ENCODE measurements at regions not wholly inside any gene's neighbourhood (a gene's known extent, or its start where the extent isn't known, plus 50 kb on each side); places are given as distances from the start of the nearest gene placed in this dataset.

GRCh38 chr9:10729213-10729612 is 116.4 kb upstream of the PTPRD start:
- Mint-ChIP-seq H3K27me3 (ENCODE audit: low read depth) (no peaks in the 10 kb centered on the region), H3K4me1 (ENCODE audit: low read depth) (no peaks in the 10 kb centered on the region), H3K4me3 (no peak overlapping the region), H3K27ac (no peak overlapping the region), H3K36me3 (ENCODE audit: insufficient read depth in 2 of 2) (no peaks in the 10 kb centered on the region), H3K9me3 (no peaks in the 10 kb centered on the region)
- DNase-seq (no peak), ATAC-seq (replicated peaks in 1 of 2) (no peak)

DNA sequence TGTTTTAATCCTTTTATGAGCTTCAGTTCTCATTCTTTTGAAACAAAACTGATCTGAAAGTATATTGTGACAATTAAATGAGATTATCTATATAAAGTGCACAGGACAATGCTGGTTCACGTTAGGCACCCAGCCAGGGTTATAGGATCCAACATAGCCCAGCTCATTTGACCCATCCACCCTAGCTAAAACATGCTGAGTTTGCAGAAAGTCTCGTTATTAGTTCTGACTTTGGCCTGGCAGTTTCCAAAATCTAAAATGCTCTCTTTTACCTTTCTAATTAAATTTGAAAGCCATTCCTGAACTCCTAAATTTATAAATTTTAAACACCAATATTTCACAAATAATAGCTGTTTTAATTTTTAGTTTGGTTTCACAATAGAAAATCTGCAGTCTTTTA is 131.9 kb upstream of the PTPRD start:
- H3K27me3 Mint-ChIP-seq (ENCODE audit: low read depth) = no peaks in the 10 kb centered on the region
- no peak for ATAC-seq (replicated peaks in 1 of 2)
- H3K9me3 Mint-ChIP-seq = peaks cover 8 to 9% of the 10 kb centered on the region in 2 donors
- no peak overlapping the region for H3K4me3 Mint-ChIP-seq
- H3K4me1 Mint-ChIP-seq (ENCODE audit: low read depth) = no peaks in the 10 kb centered on the region
- no peak for DNase-seq
- H3K36me3 Mint-ChIP-seq (ENCODE audit: insufficient read depth in 2 of 2) = no peaks in the 10 kb centered on the region
- H3K27ac Mint-ChIP-seq = no peak overlapping the region

DNA sequence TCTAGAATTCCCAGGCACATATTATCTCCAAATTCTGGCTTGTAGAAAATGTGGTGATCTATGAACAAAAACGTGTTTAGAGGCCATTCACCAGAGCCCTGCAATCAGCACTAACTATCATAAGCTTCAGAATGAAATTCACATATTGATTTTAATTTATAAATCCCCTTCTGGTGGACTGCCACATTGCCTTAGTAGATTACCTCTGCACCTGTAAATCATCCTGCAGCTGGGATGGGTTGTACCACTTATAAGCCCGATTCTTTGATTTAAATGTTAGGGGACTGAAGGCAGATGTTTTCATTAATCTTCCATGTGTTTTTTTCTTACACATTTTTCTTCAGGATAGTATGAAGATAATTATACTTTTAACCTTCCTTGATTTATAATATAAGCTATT is 140.7 kb upstream of the PTPRD start:
- no peaks in the 10 kb centered on the region for H3K4me1 Mint-ChIP-seq (ENCODE audit: low read depth)
- no peak for ATAC-seq (replicated peaks in 1 of 2)
- no peaks in the 10 kb centered on the region for H3K36me3 Mint-ChIP-seq (ENCODE audit: insufficient read depth in 2 of 2)
- peaks cover 3% of the 10 kb centered on the region in 2 donors for H3K9me3 Mint-ChIP-seq
- no peak overlapping the region for H3K4me3 Mint-ChIP-seq
- no peaks in the 10 kb centered on the region for H3K27me3 Mint-ChIP-seq (ENCODE audit: low read depth)
- no peak for DNase-seq
- no peak overlapping the region for H3K27ac Mint-ChIP-seq

- ATAC-seq (replicated peaks in 1 of 2) = no peak
- Mint-ChIP-seq H3K36me3 (ENCODE audit: insufficient read depth in 2 of 2) (no peaks in the 10 kb centered on the region), H3K9me3 (peaks cover 12 to 13% of the 10 kb centered on the region in 2 donors), H3K4me1 (ENCODE audit: low read depth) (no peaks in the 10 kb centered on the region), H3K27me3 (ENCODE audit: low read depth) (no peaks in the 10 kb centered on the region), H3K4me3 (no peak overlapping the region), H3K27ac (no peak overlapping the region)
- no peak for DNase-seq
These were observed 151.7 kb upstream of the PTPRD start for GRCh38 chr9:10764481-10764880.

DNA sequence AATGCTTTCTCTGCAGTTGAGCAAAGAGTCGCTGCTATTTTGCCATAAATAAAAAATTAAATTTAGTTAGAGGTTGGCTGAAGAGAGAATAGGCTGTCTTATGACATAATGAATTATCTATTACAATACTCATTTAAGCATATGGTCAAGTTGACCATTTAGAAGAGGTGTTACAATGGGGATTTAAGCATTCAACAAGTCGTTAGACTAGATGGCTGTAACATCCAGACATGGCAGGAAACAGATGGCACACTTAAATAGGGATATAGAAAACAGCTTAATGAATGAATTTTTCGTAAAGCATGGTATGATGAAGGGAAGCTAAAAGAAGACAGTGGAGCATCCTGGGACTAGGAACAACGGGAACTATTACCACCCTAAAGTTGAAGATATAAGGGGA is 160.3 kb upstream of the PTPRD start:
- H3K9me3 Mint-ChIP-seq = peaks cover 8 to 10% of the 10 kb centered on the region in 2 donors
- no peaks in the 10 kb centered on the region for H3K36me3 Mint-ChIP-seq (ENCODE audit: insufficient read depth in 2 of 2)
- DNase-seq (no peak), ATAC-seq (replicated peaks in 1 of 2) (no peak)
- no peak overlapping the region for H3K4me3 Mint-ChIP-seq
- no peaks in the 10 kb centered on the region for H3K4me1 Mint-ChIP-seq (ENCODE audit: low read depth)
- H3K27ac Mint-ChIP-seq = no peak overlapping the region
- H3K27me3 Mint-ChIP-seq (ENCODE audit: low read depth) = no peaks in the 10 kb centered on the region

DNA sequence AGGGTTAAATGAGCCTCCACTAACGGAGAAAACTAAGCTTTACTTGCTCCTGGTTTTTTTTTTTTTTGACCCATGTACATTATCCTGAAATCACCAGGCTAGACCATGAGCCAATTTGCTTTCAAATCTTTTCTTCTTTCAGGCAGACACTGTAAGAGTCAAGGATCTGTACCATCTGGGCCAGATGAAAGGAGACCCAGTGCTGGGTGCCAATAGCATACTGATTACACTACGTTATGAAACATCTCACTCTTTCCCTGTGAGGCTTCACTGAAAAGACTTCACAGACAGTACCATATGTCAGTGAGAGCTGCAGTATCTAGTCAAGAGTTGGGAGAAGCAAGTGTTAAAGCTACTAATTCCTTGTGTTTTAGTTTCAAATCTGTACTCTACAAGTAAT is 161.2 kb upstream of the PTPRD start:
- H3K36me3 Mint-ChIP-seq (ENCODE audit: insufficient read depth in 2 of 2) = no peaks in the 10 kb centered on the region
- DNase-seq = no peak
- no peak overlapping the region for H3K27ac Mint-ChIP-seq
- no peaks in the 10 kb centered on the region for H3K27me3 Mint-ChIP-seq (ENCODE audit: low read depth)
- no peak overlapping the region for H3K4me3 Mint-ChIP-seq
- H3K4me1 Mint-ChIP-seq (ENCODE audit: low read depth) = no peaks in the 10 kb centered on the region
- H3K9me3 Mint-ChIP-seq = peaks cover 7 to 8% of the 10 kb centered on the region in 2 donors
- ATAC-seq (replicated peaks in 1 of 2) = no peak

DNA sequence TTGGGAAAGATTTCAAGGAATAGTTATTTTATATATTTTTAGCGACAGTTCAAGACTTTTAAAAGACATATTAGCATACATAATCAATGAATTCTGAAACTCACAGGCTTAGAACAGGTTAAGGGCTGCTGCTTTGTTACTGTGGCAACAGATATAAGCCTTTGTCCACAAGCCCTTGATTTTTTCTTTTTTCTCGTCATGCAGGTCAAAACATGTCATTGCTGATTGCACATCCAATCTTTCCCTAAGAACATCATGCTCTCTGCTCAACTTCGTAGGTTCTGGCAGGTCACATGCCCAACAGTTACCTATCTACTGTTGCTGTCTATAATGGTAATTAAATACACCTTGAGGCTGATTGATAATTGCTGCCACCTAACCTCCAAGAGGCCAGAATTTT is 172.5 kb upstream of the PTPRD start:
- H3K4me1 Mint-ChIP-seq (ENCODE audit: low read depth) = no peaks in the 10 kb centered on the region
- peaks cover 8 to 9% of the 10 kb centered on the region in 2 donors for H3K9me3 Mint-ChIP-seq
- no peaks in the 10 kb centered on the region for H3K27me3 Mint-ChIP-seq (ENCODE audit: low read depth)
- no peak for ATAC-seq (replicated peaks in 1 of 2)
- no peak for DNase-seq
- H3K36me3 Mint-ChIP-seq (ENCODE audit: insufficient read depth in 2 of 2) = peaks cover 0 to 1% of the 10 kb centered on the region in 2 donors
- H3K4me3 Mint-ChIP-seq = no peak overlapping the region
- no peak overlapping the region for H3K27ac Mint-ChIP-seq

GRCh38 chr9:10793306-10793705 is 180.5 kb upstream of the PTPRD start:
- no peak for ATAC-seq (replicated peaks in 1 of 2)
- Mint-ChIP-seq H3K4me3 (no peak overlapping the region), H3K4me1 (ENCODE audit: low read depth) (no peaks in the 10 kb centered on the region), H3K9me3 (peaks cover 5 to 12% of the 10 kb centered on the region in 2 donors), H3K36me3 (ENCODE audit: insufficient read depth in 2 of 2) (peaks cover 0 to 3% of the 10 kb centered on the region in 2 donors), H3K27ac (no peak overlapping the region), H3K27me3 (ENCODE audit: low read depth) (no peaks in the 10 kb centered on the region)
- no peak for DNase-seq

GRCh38 chr9:10804486-10804885 is 191.7 kb upstream of the PTPRD start:
- ATAC-seq (replicated peaks in 1 of 2) (no peak), DNase-seq (no peak)
- H3K36me3 Mint-ChIP-seq (ENCODE audit: insufficient read depth in 2 of 2) = peaks cover 0 to 5% of the 10 kb centered on the region in 2 donors
- peaks cover 10 to 15% of the 10 kb centered on the region in 2 donors for H3K9me3 Mint-ChIP-seq
- H3K27ac Mint-ChIP-seq = no peak overlapping the region
- no peaks in the 10 kb centered on the region for H3K27me3 Mint-ChIP-seq (ENCODE audit: low read depth)
- no peaks in the 10 kb centered on the region for H3K4me1 Mint-ChIP-seq (ENCODE audit: low read depth)
- no peak overlapping the region for H3K4me3 Mint-ChIP-seq

GRCh38 chr9:10806868-10807267 is 194.1 kb upstream of the PTPRD start:
- Mint-ChIP-seq H3K27ac (no peak overlapping the region), H3K4me1 (ENCODE audit: low read depth) (no peaks in the 10 kb centered on the region), H3K9me3 (peaks cover 9 to 13% of the 10 kb centered on the region in 2 donors), H3K27me3 (ENCODE audit: low read depth) (no peaks in the 10 kb centered on the region), H3K4me3 (no peak overlapping the region), H3K36me3 (ENCODE audit: insufficient read depth in 2 of 2) (peaks cover 0 to 5% of the 10 kb centered on the region in 2 donors)
- no peak for ATAC-seq (replicated peaks in 1 of 2)
- DNase-seq = no peak

DNA sequence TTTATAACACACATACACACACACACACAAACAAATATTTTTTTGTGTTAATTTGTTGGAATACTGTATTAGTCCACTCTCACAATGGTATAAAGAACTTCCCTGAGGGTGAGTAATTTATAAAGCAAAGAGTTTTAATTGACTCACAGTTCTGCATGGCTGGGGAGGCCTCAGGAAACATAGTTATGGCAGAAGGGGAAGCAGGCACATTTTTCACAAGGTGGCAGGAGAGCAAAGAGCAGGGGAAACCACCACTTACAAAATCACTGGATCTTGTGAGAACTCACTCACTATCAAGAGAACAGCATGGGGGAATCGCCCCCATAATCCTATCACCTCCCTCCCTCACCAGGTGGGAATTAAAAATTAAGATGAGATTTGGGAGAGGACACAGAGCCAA is 205.4 kb upstream of the PTPRD start:
- Mint-ChIP-seq H3K9me3 (peaks cover 5 to 9% of the 10 kb centered on the region in 2 donors), H3K36me3 (ENCODE audit: insufficient read depth in 2 of 2) (peaks cover 0 to 1% of the 10 kb centered on the region in 2 donors), H3K27me3 (ENCODE audit: low read depth) (no peaks in the 10 kb centered on the region), H3K4me1 (ENCODE audit: low read depth) (no peaks in the 10 kb centered on the region), H3K4me3 (no peak overlapping the region), H3K27ac (no peak overlapping the region)
- DNase-seq (no peak), ATAC-seq (replicated peaks in 1 of 2) (no peak)

GRCh38 chr9:10835791-10836463 is 223.1 kb upstream of the PTPRD start:
- ATAC-seq (replicated peaks in 1 of 2) (no peak), DNase-seq (no peak)
- H3K4me1 Mint-ChIP-seq (ENCODE audit: low read depth) = no peaks in the 10 kb centered on the region
- no peaks in the 10 kb centered on the region for H3K36me3 Mint-ChIP-seq (ENCODE audit: insufficient read depth in 2 of 2)
- H3K27ac Mint-ChIP-seq = no peak overlapping the region
- H3K27me3 Mint-ChIP-seq (ENCODE audit: low read depth) = no peaks in the 10 kb centered on the region
- H3K4me3 Mint-ChIP-seq = no peak overlapping the region
- H3K9me3 Mint-ChIP-seq = peaks cover 4% of the 10 kb centered on the region in 2 donors

- DNase-seq (no peak), ATAC-seq (replicated peaks in 1 of 2) (no peak)
- Mint-ChIP-seq H3K4me3 (no peak overlapping the region), H3K36me3 (ENCODE audit: insufficient read depth in 2 of 2) (no peaks in the 10 kb centered on the region), H3K27ac (no peak overlapping the region), H3K4me1 (ENCODE audit: low read depth) (no peaks in the 10 kb centered on the region), H3K9me3 (no peaks in the 10 kb centered on the region), H3K27me3 (ENCODE audit: low read depth) (no peaks in the 10 kb centered on the region)
These were observed 230.3 kb upstream of the PTPRD start for GRCh38 chr9:10843151-10843550.

DNA sequence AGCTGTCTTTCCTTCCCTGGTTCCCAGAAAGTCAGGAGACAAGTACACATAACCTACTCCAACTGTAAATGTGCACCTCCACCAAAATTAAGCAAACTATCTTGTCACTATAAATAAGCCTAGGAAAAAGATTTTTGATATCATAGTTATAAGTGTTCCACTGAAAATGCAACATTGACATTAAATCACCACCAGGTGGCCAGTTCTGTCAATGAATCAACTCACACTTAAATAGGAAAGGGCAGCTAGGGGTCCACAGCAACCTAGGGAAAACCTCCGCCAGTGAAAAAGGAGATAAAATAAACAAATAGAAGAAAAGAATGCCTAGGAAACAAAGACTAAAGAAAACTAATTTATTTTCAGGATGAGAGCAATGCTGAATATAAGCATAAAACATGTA is 243.0 kb upstream of the PTPRD start:
- DNase-seq = no peak
- no peak overlapping the region for H3K4me3 Mint-ChIP-seq
- no peak for ATAC-seq (replicated peaks in 1 of 2)
- peaks cover 2 to 4% of the 10 kb centered on the region in 2 donors for H3K36me3 Mint-ChIP-seq (ENCODE audit: insufficient read depth in 2 of 2)
- H3K4me1 Mint-ChIP-seq (ENCODE audit: low read depth) = no peaks in the 10 kb centered on the region
- H3K27me3 Mint-ChIP-seq (ENCODE audit: low read depth) = no peaks in the 10 kb centered on the region
- H3K9me3 Mint-ChIP-seq = peaks cover 8 to 10% of the 10 kb centered on the region in 2 donors
- H3K27ac Mint-ChIP-seq = no peak overlapping the region

All from activated T-cell treated with anti-CD3 and anti-CD28 coated beads, Interleukin-2, amount 50 U/mL, for 72 hours (primary cell).